WTC11 (cell line): ENCODE measurements at regions not wholly inside any gene's neighbourhood (a gene's known extent, or its start where the extent isn't known, plus 50 kb on each side); places are given as distances from the start of the nearest gene placed in this dataset.

Source experiments
- ATAC-seq: fragments of 200-7000 bp; cut with Tn5 transposase; 2 replicates; pipeline ENCODE4 v1.10.0; 2021; ENCODE audit warnings: mild to moderate bottlenecking, moderate library complexity
- CTCF ChIA-PET: fragments of 300-600 bp; sonication (Branson Sonifier 250); formaldehyde crosslinking; loops from one replicate; lab custom pipeline; 2021; ENCODE audit warnings: antibody characterized with exemption; lab: Charles Lee
- POLR2A ChIA-PET: fragments of 350-600 bp; sonication (Branson Sonifier 250); formaldehyde crosslinking; loops from one replicate; lab custom pipeline; 2021; ENCODE audit warnings: antibody characterized with exemption; lab: Charles Lee
- DNase-seq: peaks from one replicate; pipeline ENCODE4 v3.0.0; 2021; ENCODE audit warnings: low spot score
- H3K27ac Mint-ChIP-seq: 2 replicates; pipeline ENCODE4 v1.8.0; 2021; ENCODE audit warnings: mixed read lengths
- H3K27me3 Mint-ChIP-seq: 2 replicates; pipeline ENCODE4 v1.8.0; 2021; ENCODE audit warnings: low read depth, mild to moderate bottlenecking, moderate library complexity, mixed read lengths
- H3K36me3 Mint-ChIP-seq: 2 replicates; pipeline ENCODE4 v1.8.0; 2021; ENCODE audit warnings: mixed read lengths
- H3K4me1 Mint-ChIP-seq: 2 replicates; pipeline ENCODE4 v1.8.0; 2022; ENCODE audit warnings: mixed read lengths
- H3K4me3 Mint-ChIP-seq: 2 replicates; pipeline ENCODE4 v1.8.0; 2021; ENCODE audit warnings: mild to moderate bottlenecking, moderate library complexity, mixed read lengths
- H3K9me3 Mint-ChIP-seq: 2 replicates; pipeline ENCODE4 v1.8.0; 2021; ENCODE audit warnings: mixed read lengths
- ELF4 ChIP-seq: sonication (generic); formaldehyde crosslinking; IDR thresholded peaks from 2 replicates; pipeline ENCODE4 v1.8.1; 2022; ENCODE audit warnings: low read depth, mild to moderate bottlenecking, moderate library complexity, missing genetic modification reagents
- EMX1 ChIP-seq: fragments of 250-450 bp; sonication (Bioruptor Pico); IDR thresholded peaks from 2 replicates; pipeline ENCODE4 v1.8.0; 2021; ENCODE audit warnings: mild to moderate bottlenecking
- FOXK1 ChIP-seq: sonication (generic); formaldehyde crosslinking; IDR thresholded peaks from 2 replicates; pipeline ENCODE4 v1.8.0; 2022; ENCODE audit warnings: mild to moderate bottlenecking, moderate library complexity, missing genetic modification reagents
- GABPB1 ChIP-seq: sonication (generic); formaldehyde crosslinking; IDR thresholded peaks from 2 replicates; pipeline ENCODE4 v1.8.1; 2023; ENCODE audit warnings: mild to moderate bottlenecking, missing genetic modification reagents
- GRHL2 ChIP-seq: fragments of 250-450 bp; sonication (Bioruptor Pico); IDR thresholded peaks from 2 replicates; pipeline ENCODE4 v1.8.0; 2022; ENCODE audit warnings: mild to moderate bottlenecking, moderate library complexity; ENCODE audit not compliant: insufficient replicate concordance, severe bottlenecking
- GTF2I ChIP-seq: fragments of 250-450 bp; sonication (Bioruptor Pico); conservative IDR thresholded peaks from 2 replicates; pipeline ENCODE4 v1.4.0; 2021; ENCODE audit warnings: mild to moderate bottlenecking
- SOX15 ChIP-seq: fragments of 250-450 bp; sonication (Bioruptor Pico); IDR thresholded peaks from 2 replicates; pipeline ENCODE4 v1.9.0; 2021; ENCODE audit warnings: mild to moderate bottlenecking
- TF ChIP-seq, protein P1 (sequence below): sonication (generic); formaldehyde crosslinking; IDR thresholded peaks from 2 replicates; pipeline ENCODE4 v1.8.1; 2022; ENCODE audit warnings: low read depth, missing genetic modification reagents, borderline replicate concordance
- TF ChIP-seq, protein P2 (sequence below): fragments of 250-450 bp; sonication (Bioruptor Pico); IDR thresholded peaks from 2 replicates; pipeline ENCODE4 v1.9.0; 2021; ENCODE audit warnings: mild to moderate bottlenecking, borderline replicate concordance
- TF ChIP-seq, protein P3 (sequence below): fragments of 250-450 bp; sonication (Bioruptor Pico); IDR thresholded peaks from 2 replicates; pipeline ENCODE4 v1.8.0; 2021; ENCODE audit warnings: mild to moderate bottlenecking
- TF ChIP-seq, protein P4 (sequence below): sonication (generic); formaldehyde crosslinking; conservative IDR thresholded peaks from 2 replicates; pipeline ENCODE4 v1.8.1; 2022; ENCODE audit warnings: mild to moderate bottlenecking, missing genetic modification reagents
- TF ChIP-seq, protein P5 (sequence below): fragments of 250-450 bp; sonication (Bioruptor Pico); IDR thresholded peaks from 2 replicates; pipeline ENCODE4 v2.1.2; 2022; ENCODE audit warnings: mild to moderate bottlenecking, moderate library complexity
- TF ChIP-seq, protein P6 (sequence below): sonication (generic); formaldehyde crosslinking; IDR thresholded peaks from 2 replicates; pipeline ENCODE4 v1.8.0; 2022; ENCODE audit warnings: mild to moderate bottlenecking, missing genetic modification reagents
- TF ChIP-seq, protein P7 (sequence below): fragments of 250-450 bp; sonication (Bioruptor Pico); IDR thresholded peaks from 2 replicates; pipeline ENCODE4 v1.9.0; 2021; ENCODE audit warnings: mild to moderate bottlenecking

DNA sequence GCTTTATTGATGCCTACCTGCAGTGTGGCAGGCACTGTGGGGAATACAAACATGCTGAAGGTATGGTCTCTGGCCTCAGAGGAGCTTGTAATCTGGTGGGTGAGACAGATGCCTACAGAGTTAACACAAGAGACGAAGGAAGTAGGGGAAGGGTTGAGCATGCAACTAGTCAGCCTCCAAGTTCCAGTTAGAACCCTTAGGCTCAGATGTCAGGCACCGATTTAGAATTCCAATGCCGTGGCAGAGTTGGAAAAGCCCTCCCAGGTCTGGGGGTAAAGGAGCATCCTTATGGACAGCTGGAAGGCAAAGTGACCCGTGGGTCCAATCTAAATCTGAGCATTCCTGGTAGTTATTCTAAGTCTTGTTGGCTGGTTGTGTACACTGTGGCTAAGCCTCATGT is 132.9 kb upstream of the GJB5 start (continued):
- TF ChIP-seq EMX1, result no peak
- TF ChIP-seq, protein P1, sequence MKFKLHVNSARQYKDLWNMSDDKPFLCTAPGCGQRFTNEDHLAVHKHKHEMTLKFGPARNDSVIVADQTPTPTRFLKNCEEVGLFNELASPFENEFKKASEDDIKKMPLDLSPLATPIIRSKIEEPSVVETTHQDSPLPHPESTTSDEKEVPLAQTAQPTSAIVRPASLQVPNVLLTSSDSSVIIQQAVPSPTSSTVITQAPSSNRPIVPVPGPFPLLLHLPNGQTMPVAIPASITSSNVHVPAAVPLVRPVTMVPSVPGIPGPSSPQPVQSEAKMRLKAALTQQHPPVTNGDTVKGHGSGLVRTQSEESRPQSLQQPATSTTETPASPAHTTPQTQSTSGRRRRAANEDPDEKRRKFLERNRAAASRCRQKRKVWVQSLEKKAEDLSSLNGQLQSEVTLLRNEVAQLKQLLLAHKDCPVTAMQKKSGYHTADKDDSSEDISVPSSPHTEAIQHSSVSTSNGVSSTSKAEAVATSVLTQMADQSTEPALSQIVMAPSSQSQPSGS, result no peak
- no peak for TF ChIP-seq GABPB1 (CRISPR knock-in tag)
- no peak for TF ChIP-seq FOXK1 (CRISPR knock-in tag)
- no peak for TF ChIP-seq GRHL2 (CRISPR knock-in tag)
- TF ChIP-seq, protein P2, sequence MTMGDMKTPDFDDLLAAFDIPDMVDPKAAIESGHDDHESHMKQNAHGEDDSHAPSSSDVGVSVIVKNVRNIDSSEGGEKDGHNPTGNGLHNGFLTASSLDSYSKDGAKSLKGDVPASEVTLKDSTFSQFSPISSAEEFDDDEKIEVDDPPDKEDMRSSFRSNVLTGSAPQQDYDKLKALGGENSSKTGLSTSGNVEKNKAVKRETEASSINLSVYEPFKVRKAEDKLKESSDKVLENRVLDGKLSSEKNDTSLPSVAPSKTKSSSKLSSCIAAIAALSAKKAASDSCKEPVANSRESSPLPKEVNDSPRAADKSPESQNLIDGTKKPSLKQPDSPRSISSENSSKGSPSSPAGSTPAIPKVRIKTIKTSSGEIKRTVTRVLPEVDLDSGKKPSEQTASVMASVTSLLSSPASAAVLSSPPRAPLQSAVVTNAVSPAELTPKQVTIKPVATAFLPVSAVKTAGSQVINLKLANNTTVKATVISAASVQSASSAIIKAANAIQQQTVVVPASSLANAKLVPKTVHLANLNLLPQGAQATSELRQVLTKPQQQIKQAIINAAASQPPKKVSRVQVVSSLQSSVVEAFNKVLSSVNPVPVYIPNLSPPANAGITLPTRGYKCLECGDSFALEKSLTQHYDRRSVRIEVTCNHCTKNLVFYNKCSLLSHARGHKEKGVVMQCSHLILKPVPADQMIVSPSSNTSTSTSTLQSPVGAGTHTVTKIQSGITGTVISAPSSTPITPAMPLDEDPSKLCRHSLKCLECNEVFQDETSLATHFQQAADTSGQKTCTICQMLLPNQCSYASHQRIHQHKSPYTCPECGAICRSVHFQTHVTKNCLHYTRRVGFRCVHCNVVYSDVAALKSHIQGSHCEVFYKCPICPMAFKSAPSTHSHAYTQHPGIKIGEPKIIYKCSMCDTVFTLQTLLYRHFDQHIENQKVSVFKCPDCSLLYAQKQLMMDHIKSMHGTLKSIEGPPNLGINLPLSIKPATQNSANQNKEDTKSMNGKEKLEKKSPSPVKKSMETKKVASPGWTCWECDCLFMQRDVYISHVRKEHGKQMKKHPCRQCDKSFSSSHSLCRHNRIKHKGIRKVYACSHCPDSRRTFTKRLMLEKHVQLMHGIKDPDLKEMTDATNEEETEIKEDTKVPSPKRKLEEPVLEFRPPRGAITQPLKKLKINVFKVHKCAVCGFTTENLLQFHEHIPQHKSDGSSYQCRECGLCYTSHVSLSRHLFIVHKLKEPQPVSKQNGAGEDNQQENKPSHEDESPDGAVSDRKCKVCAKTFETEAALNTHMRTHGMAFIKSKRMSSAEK (CRISPR knock-in tag), result no peak
- TF ChIP-seq, all 79 proteins: peak for 0

DNA sequence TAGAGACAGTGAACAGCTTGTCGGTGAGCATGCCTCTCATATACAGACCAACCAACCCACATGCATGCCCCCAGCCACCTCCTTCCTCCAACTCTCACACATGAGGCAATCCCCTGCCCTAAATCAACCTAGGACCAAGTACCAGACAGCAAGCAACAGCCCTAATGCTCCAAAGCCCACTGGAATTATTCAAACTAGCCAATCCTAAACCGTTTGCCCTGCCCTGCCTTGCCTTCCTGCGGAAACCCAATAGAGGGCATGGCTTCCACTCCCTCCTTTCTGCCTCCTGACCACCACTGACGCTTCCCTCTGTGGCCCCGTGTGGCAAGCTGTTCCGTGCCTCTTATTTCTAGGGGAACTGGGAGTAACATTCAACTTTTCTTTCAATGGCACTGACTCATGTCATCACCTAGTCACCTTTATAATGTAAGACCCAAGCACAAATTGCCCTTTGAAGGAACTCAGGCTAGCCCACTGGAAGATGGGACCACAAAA is 129.3 kb upstream of the GJB5 start:
- Mint-ChIP-seq H3K27ac (no peak overlapping the region), H3K4me3 (no peak overlapping the region)
- ChIA-PET POLR2A (no interaction called here), CTCF (interaction anchor here (1.2 kb wide), 1 partner anchor 117 kb away, joined by 4 read pairs; no protein-coding TSS in a partner anchor)
- DNase-seq, result no peak
- TF ChIP-seq ELF4 (CRISPR knock-in tag) (no peak), SOX15 (CRISPR knock-in tag) (no peak), GTF2I (CRISPR knock-in tag) (no peak)
- TF ChIP-seq, protein P3, sequence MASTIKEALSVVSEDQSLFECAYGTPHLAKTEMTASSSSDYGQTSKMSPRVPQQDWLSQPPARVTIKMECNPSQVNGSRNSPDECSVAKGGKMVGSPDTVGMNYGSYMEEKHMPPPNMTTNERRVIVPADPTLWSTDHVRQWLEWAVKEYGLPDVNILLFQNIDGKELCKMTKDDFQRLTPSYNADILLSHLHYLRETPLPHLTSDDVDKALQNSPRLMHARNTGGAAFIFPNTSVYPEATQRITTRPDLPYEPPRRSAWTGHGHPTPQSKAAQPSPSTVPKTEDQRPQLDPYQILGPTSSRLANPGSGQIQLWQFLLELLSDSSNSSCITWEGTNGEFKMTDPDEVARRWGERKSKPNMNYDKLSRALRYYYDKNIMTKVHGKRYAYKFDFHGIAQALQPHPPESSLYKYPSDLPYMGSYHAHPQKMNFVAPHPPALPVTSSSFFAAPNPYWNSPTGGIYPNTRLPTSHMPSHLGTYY (CRISPR knock-in tag), result no peak
- TF ChIP-seq, all 79 proteins: peak for 0
- Mint-ChIP-seq H3K36me3 (no peaks in the 10 kb centered on the region), H3K9me3 (no peaks in the 10 kb centered on the region; the same call in 1 of the 2 replicates), H3K4me1 (no peaks in the 10 kb centered on the region), H3K27me3 (peaks cover 4% of the 10 kb centered on the region)
- ATAC-seq, result no peak

DNA sequence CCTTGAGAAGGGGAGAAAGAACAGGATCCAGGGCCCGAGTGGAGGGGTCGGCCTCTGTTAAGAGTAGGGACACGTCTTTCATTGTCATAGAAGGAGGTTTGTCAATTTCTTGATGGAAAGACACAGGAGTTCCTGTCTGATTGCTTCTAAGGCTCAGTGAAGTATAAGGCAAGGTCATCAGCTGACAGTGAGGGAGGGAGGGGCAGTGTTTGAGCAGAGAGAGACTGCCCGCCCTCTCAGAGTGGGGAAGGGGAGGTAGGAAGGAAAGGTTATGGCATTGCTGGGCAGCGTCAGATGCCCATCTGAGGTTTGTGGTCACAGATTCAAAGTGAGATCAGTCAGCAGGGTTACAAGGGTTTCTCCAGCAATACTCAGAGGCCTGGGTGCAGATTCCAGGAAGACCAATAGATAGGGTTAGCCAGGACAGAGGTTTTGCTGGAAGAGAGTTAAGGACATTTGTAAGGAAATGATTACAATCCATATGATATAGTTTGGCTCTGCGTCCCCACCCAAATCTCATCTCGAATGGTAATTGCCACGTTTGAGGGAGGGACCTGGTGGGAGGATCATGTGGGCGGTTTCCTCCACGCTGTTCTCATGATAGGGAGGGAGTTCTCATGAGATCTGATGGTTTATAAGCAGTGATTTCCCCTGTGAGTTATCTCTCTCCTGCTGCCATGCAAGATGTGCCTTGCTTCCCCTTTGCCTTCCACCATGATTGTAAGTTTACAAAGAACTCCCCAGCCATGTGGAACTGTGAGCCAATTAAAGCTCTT is 127.2 kb upstream of the GJB5 start:
- Mint-ChIP-seq H3K27me3 (peaks cover 4% of the 10 kb centered on the region), H3K9me3 (no peaks in the 10 kb centered on the region; the same call in 1 of the 2 replicates), H3K36me3 (no peaks in the 10 kb centered on the region), H3K4me3 (no peak overlapping the region), H3K27ac (no peak overlapping the region), H3K4me1 (no peaks in the 10 kb centered on the region)
- no peak for ATAC-seq
- CTCF ChIA-PET, result no interaction called here
- POLR2A ChIA-PET, result no interaction called here
- no peak for DNase-seq
- TF ChIP-seq, protein P4, sequence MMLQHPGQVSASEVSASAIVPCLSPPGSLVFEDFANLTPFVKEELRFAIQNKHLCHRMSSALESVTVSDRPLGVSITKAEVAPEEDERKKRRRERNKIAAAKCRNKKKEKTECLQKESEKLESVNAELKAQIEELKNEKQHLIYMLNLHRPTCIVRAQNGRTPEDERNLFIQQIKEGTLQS (CRISPR knock-in tag), result no peak
- TF ChIP-seq, protein P5, sequence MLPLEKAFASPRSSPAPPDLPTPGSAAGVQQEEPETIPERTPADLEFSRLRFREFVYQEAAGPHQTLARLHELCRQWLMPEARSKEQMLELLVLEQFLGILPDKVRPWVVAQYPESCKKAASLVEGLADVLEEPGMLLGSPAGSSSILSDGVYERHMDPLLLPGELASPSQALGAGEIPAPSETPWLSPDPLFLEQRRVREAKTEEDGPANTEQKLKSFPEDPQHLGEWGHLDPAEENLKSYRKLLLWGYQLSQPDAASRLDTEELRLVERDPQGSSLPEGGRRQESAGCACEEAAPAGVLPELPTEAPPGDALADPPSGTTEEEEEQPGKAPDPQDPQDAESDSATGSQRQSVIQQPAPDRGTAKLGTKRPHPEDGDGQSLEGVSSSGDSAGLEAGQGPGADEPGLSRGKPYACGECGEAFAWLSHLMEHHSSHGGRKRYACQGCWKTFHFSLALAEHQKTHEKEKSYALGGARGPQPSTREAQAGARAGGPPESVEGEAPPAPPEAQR, result no peak
- TF ChIP-seq, protein P6, sequence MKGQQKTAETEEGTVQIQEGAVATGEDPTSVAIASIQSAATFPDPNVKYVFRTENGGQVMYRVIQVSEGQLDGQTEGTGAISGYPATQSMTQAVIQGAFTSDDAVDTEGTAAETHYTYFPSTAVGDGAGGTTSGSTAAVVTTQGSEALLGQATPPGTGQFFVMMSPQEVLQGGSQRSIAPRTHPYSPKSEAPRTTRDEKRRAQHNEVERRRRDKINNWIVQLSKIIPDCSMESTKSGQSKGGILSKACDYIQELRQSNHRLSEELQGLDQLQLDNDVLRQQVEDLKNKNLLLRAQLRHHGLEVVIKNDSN (CRISPR knock-in tag), result no peak
- TF ChIP-seq, protein P1, result no peak
- TF ChIP-seq, protein P7, sequence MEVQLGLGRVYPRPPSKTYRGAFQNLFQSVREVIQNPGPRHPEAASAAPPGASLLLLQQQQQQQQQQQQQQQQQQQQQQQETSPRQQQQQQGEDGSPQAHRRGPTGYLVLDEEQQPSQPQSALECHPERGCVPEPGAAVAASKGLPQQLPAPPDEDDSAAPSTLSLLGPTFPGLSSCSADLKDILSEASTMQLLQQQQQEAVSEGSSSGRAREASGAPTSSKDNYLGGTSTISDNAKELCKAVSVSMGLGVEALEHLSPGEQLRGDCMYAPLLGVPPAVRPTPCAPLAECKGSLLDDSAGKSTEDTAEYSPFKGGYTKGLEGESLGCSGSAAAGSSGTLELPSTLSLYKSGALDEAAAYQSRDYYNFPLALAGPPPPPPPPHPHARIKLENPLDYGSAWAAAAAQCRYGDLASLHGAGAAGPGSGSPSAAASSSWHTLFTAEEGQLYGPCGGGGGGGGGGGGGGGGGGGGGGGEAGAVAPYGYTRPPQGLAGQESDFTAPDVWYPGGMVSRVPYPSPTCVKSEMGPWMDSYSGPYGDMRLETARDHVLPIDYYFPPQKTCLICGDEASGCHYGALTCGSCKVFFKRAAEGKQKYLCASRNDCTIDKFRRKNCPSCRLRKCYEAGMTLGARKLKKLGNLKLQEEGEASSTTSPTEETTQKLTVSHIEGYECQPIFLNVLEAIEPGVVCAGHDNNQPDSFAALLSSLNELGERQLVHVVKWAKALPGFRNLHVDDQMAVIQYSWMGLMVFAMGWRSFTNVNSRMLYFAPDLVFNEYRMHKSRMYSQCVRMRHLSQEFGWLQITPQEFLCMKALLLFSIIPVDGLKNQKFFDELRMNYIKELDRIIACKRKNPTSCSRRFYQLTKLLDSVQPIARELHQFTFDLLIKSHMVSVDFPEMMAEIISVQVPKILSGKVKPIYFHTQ (CRISPR knock-in tag), result no peak
- TF ChIP-seq, protein P3 (CRISPR knock-in tag), result no peak
